ENCODE measurements at regions not wholly inside any gene's neighbourhood (a gene's known extent, or its start where the extent isn't known, plus 50 kb on each side); places are given as distances from the start of the nearest gene placed in this dataset.
A peak's percentile ranks its signal among the peaks of the same experiment; 100 is the strongest.

DNA sequence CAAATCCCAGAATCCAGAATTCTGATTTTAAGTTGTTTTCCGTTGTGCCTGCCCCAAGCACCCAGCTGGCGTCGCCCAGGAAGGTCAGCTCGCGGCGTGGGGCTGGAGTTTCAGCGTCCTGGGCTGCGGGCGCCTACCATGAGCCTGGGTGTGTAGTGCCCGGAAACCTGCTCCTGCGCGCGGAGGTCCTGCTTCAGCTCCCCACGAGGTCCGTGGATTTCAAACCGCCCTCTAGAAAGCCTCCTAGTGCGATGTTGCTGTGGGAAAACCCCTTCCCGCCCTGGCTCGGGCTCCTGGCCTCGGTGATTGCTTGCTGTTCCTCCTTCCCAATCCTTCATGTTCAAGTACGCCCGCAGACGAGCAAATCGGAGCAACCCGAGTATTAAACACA, 51.3 kb upstream of the NRN1 start:
- Histone ChIP-seq H3K4me3 (ENCODE audit: low read depth, low read length) (no peak overlapping the region), H3K27me3 (ENCODE audit: control insufficient read depth, insufficient read depth, low read length) (no peaks in the 10 kb centered on the region), H3K36me3 (ENCODE audit: control insufficient read depth, insufficient read depth, low read length) (no peaks in the 10 kb centered on the region)
- no peak for DNase-seq (ENCODE audit: low read depth)
- TF ChIP-seq, protein P1, sequence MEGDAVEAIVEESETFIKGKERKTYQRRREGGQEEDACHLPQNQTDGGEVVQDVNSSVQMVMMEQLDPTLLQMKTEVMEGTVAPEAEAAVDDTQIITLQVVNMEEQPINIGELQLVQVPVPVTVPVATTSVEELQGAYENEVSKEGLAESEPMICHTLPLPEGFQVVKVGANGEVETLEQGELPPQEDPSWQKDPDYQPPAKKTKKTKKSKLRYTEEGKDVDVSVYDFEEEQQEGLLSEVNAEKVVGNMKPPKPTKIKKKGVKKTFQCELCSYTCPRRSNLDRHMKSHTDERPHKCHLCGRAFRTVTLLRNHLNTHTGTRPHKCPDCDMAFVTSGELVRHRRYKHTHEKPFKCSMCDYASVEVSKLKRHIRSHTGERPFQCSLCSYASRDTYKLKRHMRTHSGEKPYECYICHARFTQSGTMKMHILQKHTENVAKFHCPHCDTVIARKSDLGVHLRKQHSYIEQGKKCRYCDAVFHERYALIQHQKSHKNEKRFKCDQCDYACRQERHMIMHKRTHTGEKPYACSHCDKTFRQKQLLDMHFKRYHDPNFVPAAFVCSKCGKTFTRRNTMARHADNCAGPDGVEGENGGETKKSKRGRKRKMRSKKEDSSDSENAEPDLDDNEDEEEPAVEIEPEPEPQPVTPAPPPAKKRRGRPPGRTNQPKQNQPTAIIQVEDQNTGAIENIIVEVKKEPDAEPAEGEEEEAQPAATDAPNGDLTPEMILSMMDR (IDR thresholded peaks at IDR 0.05; ENCODE audit: insufficient read depth, low read length, poor library complexity, severe bottlenecking) = no peak

DNA sequence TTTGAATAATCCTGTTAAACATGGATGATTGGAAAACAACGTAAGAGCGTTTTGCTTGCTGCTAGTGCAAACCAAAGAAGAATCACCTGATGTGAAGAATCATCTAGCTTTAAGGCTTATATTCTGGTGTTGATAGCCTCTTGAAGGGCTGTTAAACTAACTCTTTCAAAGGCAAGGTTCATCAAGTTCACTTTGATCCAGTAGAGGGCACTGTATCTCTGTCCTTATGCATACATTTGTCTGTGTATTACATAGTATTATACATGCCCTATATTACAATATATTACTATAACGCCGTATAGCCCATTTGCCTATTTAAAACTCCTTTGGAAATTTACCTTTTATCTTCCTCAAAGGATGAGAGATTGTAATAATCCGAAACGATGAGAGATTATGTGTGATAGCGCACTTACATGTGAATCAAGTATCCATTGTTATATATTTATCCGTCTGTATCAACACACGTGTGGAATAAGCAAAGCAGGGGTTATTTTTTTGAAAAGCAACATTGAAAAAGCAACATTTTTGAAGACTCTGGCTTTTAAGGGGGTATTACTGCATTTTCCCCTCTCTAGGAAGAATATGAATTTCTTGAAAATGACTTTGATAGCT, 50.8 kb upstream of the NRN1 start:
- Histone ChIP-seq H3K4me3 (ENCODE audit: low read depth, low read length) (no peak overlapping the region), H3K27me3 (ENCODE audit: control insufficient read depth, insufficient read depth, low read length) (no peaks in the 10 kb centered on the region), H3K36me3 (ENCODE audit: control insufficient read depth, insufficient read depth, low read length) (no peaks in the 10 kb centered on the region)
- TF ChIP-seq, protein P1 (IDR thresholded peaks at IDR 0.05; ENCODE audit: insufficient read depth, low read length, poor library complexity, severe bottlenecking) = peak; percentile 52
- DNase-seq (ENCODE audit: low read depth) = peak; percentile 4

All from kidney epithelial cell (primary cell).